Inflammatory macrophage treated with lipopolysaccharide for 4 hours (primary cell): ENCODE measurements at regions not wholly inside any gene's neighbourhood (a gene's known extent, or its start where the extent isn't known, plus 50 kb on each side); places are given as distances from the start of the nearest gene placed in this dataset.

ENCODE experiments used
- DNase-seq: peaks from one replicate; pipeline ENCODE4 v3.0.0-alpha.2; 2020

- DNase-seq: no peak
Measured at GRCh38 chr21:32132881-32133280, 146.0 kb downstream of the MIS18A start.

GRCh38 chr21:32132409-32132808 is 146.4 kb downstream of the MIS18A start:
- no peak for DNase-seq

GRCh38 chr21:32131960-32132359 is 146.9 kb downstream of the MIS18A start:
- DNase-seq: no peak

- no peak for DNase-seq
Measured at GRCh38 chr21:32131164-32131563, 147.7 kb downstream of the MIS18A start.

- DNase-seq: no peak
Measured at GRCh38 chr21:32130031-32130891, 148.6 kb downstream of the MIS18A start.

GRCh38 chr21:32127081-32127480 is 151.8 kb downstream of the MIS18A start:
- no peak for DNase-seq

- DNase-seq: no peak
Measured at GRCh38 chr21:32122082-32122481, 156.8 kb downstream of the MIS18A start.

- no peak for DNase-seq
Measured at GRCh38 chr21:32120230-32120629, 158.6 kb downstream of the MIS18A start.

- DNase-seq: no peak
Measured at GRCh38 chr21:32119811-32120210, 159.0 kb downstream of the MIS18A start.

GRCh38 chr21:32119389-32119788 is 159.5 kb downstream of the MIS18A start:
- DNase-seq: no peak

GRCh38 chr21:32114419-32115035 is 164.3 kb downstream of the MIS18A start:
- DNase-seq: no peak

- DNase-seq: no peak
Measured at GRCh38 chr21:32113486-32113885, 165.4 kb downstream of the MIS18A start.

GRCh38 chr21:32112195-32112594 is 166.7 kb downstream of the MIS18A start:
- DNase-seq: no peak

GRCh38 chr21:32108566-32108965 is 170.3 kb downstream of the MIS18A start:
- no peak for DNase-seq

GRCh38 chr21:32103361-32103760 is 175.5 kb downstream of the MIS18A start:
- DNase-seq: no peak

GRCh38 chr21:32102426-32102825 is 176.4 kb downstream of the MIS18A start:
- DNase-seq: no peak

- DNase-seq: no peak
Measured at GRCh38 chr21:32101277-32101676, 177.6 kb downstream of the MIS18A start.

- no peak for DNase-seq
Measured at GRCh38 chr21:32100423-32100822, 178.4 kb downstream of the MIS18A start.

GRCh38 chr21:32099812-32100416 is 178.9 kb downstream of the MIS18A start:
- DNase-seq: no peak

GRCh38 chr21:32096411-32096810 is 182.4 kb downstream of the MIS18A start:
- no peak for DNase-seq

- no peak for DNase-seq
Measured at GRCh38 chr21:32094804-32095203, 184.0 kb downstream of the MIS18A start.

GRCh38 chr21:32093646-32094462 is 185.0 kb downstream of the MIS18A start:
- no peak for DNase-seq

- no peak for DNase-seq
Measured at GRCh38 chr21:32090956-32091355, 187.9 kb downstream of the MIS18A start.
